SK-N-SH treated with all-trans-retinoic acid at 6 μM for 48 hours (cell line): ENCODE measurements at regions not wholly inside any gene's neighbourhood (a gene's known extent, or its start where the extent isn't known, plus 50 kb on each side); places are given as distances from the start of the nearest gene placed in this dataset.

Experiments used
- ARNTL ChIP-seq: fragments of 450-650 bp; formaldehyde crosslinking; IDR thresholded peaks from 2 replicates; pipeline ENCODE4 v1.5.0; 2020; ENCODE audit warnings: low read depth, mild to moderate bottlenecking, moderate library complexity, borderline replicate concordance
- BACH2 ChIP-seq: fragments of 250-450 bp; sonication (Bioruptor Pico); IDR thresholded peaks from 2 replicates; pipeline ENCODE4 v1.9.0; 2021; ENCODE audit warnings: mild to moderate bottlenecking, borderline replicate concordance
- GLIS3 ChIP-seq: fragments of 250-450 bp; sonication (Bioruptor Pico); IDR thresholded peaks from 2 replicates; pipeline ENCODE4 v1.5.0; 2020; ENCODE audit warnings: mild to moderate bottlenecking, moderate library complexity
- ISL1 ChIP-seq: fragments of 250-450 bp; sonication (Bioruptor Pico); IDR thresholded peaks from 2 replicates; pipeline ENCODE4 v2.1.2; 2022; ENCODE audit warnings: mild to moderate bottlenecking, moderate library complexity
- TOX ChIP-seq: fragments of 250-450 bp; sonication (Bioruptor Pico); IDR thresholded peaks from 2 replicates; pipeline ENCODE4 v1.8.0; 2021; ENCODE audit warnings: mild to moderate bottlenecking, moderate library complexity, borderline replicate concordance
- ZC3H10 ChIP-seq: fragments of 250-450 bp; sonication (Bioruptor Pico); IDR thresholded peaks from 2 replicates; pipeline ENCODE4 v1.5.1; 2021; ENCODE audit warnings: mild to moderate bottlenecking, moderate library complexity
- ZFP3 ChIP-seq: fragments of 250-450 bp; sonication (Bioruptor Pico); IDR thresholded peaks from 2 replicates; pipeline ENCODE4 v1.5.0; 2020; ENCODE audit warnings: mild to moderate bottlenecking, moderate library complexity
- ZFP30 ChIP-seq: fragments of 450-650 bp; formaldehyde crosslinking; IDR thresholded peaks from 2 replicates; pipeline ENCODE4 v1.5.0; 2022; ENCODE audit warnings: mild to moderate bottlenecking, moderate library complexity
- ZNF70 ChIP-seq: fragments of 450-650 bp; formaldehyde crosslinking; IDR thresholded peaks from 2 replicates; pipeline ENCODE4 v1.5.0; 2020; ENCODE audit warnings: mild to moderate bottlenecking, moderate library complexity
- ZNF8 ChIP-seq: fragments of 450-650 bp; formaldehyde crosslinking; IDR thresholded peaks from 2 replicates; pipeline ENCODE4 v1.5.0; 2020; ENCODE audit warnings: mild to moderate bottlenecking, moderate library complexity
- TF ChIP-seq, protein P1 (sequence below): fragments of 250-450 bp; sonication (Bioruptor Pico); IDR thresholded peaks from 2 replicates; pipeline ENCODE4 v1.8.0; 2020; ENCODE audit warnings: mild to moderate bottlenecking, moderate library complexity, borderline replicate concordance
- TF ChIP-seq, protein P2 (sequence below): fragments of 250-450 bp; sonication (Bioruptor Pico); IDR thresholded peaks from 2 replicates; pipeline ENCODE4 v1.8.0; 2021; ENCODE audit warnings: low read depth, mild to moderate bottlenecking, moderate library complexity, borderline replicate concordance
- TF ChIP-seq, protein P3 (sequence below): fragments of 250-450 bp; sonication (Bioruptor Pico); IDR thresholded peaks from 2 replicates; pipeline ENCODE4 v1.5.1; 2020; ENCODE audit warnings: low read depth, mild to moderate bottlenecking, moderate library complexity

DNA sequence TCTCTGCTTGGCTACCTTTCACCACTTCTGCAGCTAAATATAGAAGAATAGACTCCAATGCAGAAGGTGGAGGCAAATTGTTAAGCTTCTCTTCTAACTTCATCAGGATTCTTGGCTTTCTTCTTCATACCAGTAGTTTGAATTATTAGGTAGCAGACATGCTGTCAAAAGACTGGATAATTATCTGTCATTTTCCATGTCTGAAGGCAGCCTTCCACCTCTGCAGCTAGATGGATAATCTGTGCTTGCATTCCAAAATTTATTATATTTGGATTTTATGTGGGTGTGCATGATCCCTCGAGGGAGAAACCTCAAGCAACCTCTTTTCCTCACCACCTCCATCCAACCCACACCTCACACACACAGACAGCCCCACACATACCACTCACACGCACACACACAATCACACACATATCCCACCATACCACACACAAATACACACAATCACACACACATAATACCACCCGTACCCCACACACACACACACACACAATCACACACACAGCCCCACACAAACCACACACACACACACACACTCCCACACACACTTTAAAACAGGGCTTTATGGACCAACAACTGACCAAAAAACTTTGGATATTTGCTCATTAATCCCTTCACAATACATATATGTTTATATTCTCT lies 145.0 kb downstream of the C7orf25 start:
- TF ChIP-seq ZFP30 (CRISPR knock-in tag) (no peak), ZNF70 (no peak), ISL1 (CRISPR knock-in tag) (no peak), ZFP3 (no peak), ZNF8 (no peak), ZC3H10 (CRISPR knock-in tag) (no peak), TOX (no peak), ARNTL (CRISPR knock-in tag) (no peak), GLIS3 (CRISPR knock-in tag) (no peak), BACH2 (CRISPR knock-in tag) (no peak)
- TF ChIP-seq, protein P1, sequence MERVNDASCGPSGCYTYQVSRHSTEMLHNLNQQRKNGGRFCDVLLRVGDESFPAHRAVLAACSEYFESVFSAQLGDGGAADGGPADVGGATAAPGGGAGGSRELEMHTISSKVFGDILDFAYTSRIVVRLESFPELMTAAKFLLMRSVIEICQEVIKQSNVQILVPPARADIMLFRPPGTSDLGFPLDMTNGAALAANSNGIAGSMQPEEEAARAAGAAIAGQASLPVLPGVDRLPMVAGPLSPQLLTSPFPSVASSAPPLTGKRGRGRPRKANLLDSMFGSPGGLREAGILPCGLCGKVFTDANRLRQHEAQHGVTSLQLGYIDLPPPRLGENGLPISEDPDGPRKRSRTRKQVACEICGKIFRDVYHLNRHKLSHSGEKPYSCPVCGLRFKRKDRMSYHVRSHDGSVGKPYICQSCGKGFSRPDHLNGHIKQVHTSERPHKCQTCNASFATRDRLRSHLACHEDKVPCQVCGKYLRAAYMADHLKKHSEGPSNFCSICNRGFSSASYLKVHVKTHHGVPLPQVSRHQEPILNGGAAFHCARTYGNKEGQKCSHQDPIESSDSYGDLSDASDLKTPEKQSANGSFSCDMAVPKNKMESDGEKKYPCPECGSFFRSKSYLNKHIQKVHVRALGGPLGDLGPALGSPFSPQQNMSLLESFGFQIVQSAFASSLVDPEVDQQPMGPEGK (CRISPR knock-in tag): no peak
- TF ChIP-seq, protein P2, sequence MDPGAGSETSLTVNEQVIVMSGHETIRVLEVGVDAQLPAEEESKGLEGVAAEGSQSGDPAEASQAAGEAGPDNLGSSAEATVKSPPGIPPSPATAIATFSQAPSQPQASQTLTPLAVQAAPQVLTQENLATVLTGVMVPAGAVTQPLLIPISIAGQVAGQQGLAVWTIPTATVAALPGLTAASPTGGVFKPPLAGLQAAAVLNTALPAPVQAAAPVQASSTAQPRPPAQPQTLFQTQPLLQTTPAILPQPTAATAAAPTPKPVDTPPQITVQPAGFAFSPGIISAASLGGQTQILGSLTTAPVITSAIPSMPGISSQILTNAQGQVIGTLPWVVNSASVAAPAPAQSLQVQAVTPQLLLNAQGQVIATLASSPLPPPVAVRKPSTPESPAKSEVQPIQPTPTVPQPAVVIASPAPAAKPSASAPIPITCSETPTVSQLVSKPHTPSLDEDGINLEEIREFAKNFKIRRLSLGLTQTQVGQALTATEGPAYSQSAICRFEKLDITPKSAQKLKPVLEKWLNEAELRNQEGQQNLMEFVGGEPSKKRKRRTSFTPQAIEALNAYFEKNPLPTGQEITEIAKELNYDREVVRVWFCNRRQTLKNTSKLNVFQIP (CRISPR knock-in tag): no peak
- TF ChIP-seq, protein P3, sequence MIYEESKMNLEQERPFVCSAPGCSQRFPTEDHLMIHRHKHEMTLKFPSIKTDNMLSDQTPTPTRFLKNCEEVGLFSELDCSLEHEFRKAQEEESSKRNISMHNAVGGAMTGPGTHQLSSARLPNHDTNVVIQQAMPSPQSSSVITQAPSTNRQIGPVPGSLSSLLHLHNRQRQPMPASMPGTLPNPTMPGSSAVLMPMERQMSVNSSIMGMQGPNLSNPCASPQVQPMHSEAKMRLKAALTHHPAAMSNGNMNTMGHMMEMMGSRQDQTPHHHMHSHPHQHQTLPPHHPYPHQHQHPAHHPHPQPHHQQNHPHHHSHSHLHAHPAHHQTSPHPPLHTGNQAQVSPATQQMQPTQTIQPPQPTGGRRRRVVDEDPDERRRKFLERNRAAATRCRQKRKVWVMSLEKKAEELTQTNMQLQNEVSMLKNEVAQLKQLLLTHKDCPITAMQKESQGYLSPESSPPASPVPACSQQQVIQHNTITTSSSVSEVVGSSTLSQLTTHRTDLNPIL (CRISPR knock-in tag): no peak
